GM08714 (cell line): ENCODE measurements at regions not wholly inside any gene's neighbourhood (a gene's known extent, or its start where the extent isn't known, plus 50 kb on each side); places are given as distances from the start of the nearest gene placed in this dataset.

Experiments
- H3K4me3 ChIP-seq: fragments of 200-500 bp; sonication (Bioruptor generic); 2 replicates; pipeline ENCODE4 v1.5.1; 2014; ENCODE audit warnings: mild to moderate bottlenecking, low read length, inconsistent platforms
- ZNF274 ChIP-seq: IDR thresholded peaks from 2 replicates; pipeline ENCODE4 v1.6.1; 2012; ENCODE audit warnings: mild to moderate bottlenecking, low read depth, low read length

DNA sequence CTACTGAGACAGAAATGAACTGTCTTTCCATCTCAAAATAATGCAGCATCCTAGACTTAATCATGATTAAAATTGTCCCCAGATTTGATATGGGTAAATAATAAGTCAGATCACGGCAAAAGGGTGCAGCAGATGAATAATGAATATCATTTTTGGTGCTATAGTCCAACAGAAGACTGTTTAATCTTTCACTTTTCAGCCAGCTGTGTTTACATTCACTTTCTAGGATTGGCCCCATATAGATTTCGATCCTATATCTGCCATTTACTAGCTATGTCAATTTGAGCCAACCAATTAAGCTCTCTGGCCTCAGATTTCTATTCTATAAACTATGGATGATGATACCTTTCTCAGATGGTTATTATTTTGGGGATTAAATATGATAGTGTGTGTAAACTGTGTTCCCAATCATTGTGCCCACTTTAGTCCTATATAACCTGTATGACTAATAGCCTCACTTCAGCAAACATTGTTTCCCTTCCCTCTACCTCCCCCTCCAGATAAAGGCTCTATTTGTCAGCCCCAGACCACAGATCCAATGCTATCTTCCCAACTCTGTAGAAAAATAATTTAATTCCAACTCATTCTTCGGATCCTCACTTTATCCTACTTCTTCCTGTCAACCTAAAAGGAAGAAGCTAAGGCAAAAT, 53.6 kb upstream of the NT5E start:
- no peak for TF ChIP-seq ZNF274
- no peak overlapping the region for H3K4me3 ChIP-seq

DNA sequence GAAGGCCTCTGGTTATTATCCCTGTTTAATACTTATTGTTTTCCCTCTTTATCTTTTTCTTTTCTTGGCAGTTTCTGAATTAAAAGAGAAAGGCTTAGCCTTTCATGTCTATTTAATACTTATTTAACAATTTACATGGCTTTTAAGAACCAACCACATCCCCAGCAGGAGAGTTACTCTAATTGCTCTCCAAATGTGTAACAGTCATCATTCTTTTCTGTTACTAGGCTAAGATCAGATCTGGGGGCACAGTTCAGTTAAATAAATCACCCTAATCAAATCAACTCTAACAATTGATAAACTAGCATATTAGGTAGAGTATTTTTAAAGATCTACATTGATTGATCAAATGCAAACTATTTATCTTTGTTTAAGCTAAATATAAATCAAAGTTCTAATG, 54.1 kb upstream of the NT5E start:
- no peak for TF ChIP-seq ZNF274
- H3K4me3 ChIP-seq, result no peak overlapping the region

DNA sequence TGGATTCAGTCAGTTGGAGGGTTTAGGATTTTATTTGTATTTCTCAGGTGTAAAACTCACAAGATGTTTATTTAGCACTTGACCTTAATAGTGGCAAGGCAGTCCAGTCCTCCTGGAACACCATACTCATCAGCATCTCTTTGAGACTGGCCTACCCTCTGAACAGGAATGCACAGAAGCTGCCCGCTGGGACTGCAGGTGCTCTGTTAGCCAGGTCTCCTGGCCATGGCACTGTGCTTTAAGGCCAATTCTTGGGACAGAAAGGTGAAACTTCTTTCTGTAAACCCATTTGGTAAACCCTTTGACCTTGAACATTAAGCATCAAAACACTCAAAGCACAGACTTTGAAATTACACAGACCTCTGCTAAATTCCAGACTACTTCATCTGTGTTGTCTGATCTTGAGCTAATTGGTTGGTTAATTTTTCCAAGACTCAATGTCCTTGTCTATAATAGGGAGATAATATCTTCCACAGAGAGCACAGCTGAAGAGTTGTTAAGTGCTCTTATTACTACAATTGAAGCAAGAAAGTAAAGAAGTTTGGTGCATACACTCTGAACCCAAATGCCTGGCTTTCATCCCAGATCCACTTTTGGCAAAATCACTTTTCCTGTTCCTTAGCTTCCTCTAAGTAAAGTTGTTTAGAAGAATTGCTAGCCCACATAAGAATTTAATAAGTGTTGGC, 54.9 kb upstream of the NT5E start:
- no peak overlapping the region for H3K4me3 ChIP-seq
- TF ChIP-seq ZNF274, result no peak

- TF ChIP-seq ZNF274, result no peak
- H3K4me3 ChIP-seq, result no peak overlapping the region
Observed at GRCh38 chr6:85394199-85394598, 55.7 kb upstream of the NT5E start.

- TF ChIP-seq ZNF274, result no peak
- no peak overlapping the region for H3K4me3 ChIP-seq
Observed at GRCh38 chr6:85392379-85392778, 57.5 kb upstream of the NT5E start.

DNA sequence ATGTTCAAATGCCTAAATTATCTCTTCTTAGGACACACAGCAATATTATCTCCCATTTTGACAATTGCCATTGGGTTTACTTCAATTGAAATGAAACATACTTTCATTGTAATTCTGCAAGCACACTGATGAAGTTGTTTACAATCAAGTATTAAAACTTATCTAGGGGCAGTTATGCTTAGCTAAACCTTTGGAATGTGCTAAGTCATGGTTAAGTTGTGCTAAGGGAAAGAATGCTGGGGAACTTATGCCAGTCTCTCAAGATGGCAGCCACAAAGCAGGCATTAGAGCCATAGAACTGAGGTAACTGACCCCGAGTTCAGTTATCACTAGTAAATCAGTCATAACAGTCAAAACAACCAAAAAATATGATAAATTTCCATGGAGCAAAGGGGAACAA, 59.1 kb upstream of the NT5E start:
- no peak for TF ChIP-seq ZNF274
- no peak overlapping the region for H3K4me3 ChIP-seq

DNA sequence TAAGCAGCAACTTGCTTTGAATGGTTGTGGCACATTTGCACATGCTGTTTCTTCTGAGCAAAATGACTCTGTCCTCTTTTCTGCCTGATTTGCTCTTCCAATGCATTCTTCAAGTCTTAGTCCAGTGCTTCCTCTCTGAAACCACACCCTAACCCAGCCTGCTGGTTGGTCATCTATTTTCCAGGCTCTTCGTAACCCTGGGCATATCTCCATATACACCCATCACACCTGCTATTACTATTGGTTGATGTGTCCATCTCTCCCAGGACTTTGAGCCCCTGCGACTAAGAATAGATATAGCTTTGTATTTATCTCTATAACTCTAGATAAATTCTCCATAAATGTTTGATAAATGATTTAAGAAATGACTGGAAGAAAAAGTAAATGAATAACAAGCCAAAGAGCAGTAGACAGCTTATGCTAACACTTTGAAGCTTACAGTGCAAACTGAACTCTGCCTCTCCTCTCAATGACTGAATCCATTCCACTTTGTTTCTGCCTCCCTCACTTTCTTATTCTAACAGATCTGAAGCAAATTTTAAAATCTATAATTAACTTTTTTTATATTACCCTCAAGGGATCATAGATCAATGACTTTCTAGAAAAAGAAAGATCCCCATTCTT, 59.7 kb upstream of the NT5E start:
- TF ChIP-seq ZNF274, result no peak
- H3K4me3 ChIP-seq, result no peak overlapping the region

GRCh38 chr6:85389151-85389797, 60.6 kb upstream of the NT5E start:
- no peak for TF ChIP-seq ZNF274
- no peak overlapping the region for H3K4me3 ChIP-seq

DNA sequence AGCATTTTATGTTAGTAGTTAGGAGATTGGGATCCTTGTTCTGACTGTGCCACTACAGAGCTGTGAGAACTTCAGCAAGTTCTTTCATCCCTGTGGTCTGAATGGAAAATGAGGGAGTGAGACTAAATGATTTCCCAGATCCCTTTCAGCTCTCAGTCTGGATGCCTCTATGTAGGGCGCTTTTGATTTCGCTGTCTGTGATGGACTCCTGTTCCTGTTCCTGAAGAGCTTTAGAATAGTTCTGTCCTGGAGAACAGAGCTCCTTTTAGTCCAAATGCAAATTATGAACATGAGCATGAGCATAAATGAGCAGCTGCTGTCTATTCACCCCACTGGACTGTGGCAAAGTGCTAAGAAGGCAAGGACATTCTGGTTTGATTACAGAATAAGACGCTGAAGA, 61.4 kb upstream of the NT5E start:
- no peak for TF ChIP-seq ZNF274
- H3K4me3 ChIP-seq, result no peak overlapping the region

DNA sequence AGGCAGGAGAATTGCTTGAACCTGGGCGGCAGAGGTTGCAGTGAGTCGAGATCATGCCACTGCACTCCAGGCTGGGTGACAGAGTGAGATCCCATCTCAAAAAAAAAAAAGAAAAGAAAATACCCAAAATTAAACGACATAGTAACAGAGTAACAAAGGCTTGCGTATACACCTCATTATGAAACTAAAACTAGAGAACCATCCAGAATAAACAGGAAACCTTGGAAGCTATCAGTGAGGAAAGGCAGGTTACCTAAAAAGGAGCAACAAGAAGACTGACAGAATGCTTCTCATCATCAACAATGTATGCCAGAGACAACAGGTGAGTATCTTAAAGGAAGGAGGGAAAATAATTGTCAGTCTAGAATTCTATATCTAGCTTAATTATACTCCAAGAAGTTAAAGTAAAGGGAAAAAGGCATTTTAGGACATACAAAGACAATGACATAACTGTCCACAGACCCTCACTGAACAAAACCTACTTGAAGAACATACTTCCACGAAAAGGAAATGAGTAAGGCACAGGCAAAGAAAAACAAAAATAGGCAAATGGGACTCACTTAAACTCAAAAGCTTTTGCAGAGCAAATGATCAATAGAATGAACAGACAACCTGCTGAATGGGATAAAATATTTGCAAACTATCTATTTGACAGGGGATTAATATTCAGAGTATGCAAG, 64.1 kb upstream of the NT5E start:
- H3K4me3 ChIP-seq, result no peak overlapping the region
- no peak for TF ChIP-seq ZNF274

DNA sequence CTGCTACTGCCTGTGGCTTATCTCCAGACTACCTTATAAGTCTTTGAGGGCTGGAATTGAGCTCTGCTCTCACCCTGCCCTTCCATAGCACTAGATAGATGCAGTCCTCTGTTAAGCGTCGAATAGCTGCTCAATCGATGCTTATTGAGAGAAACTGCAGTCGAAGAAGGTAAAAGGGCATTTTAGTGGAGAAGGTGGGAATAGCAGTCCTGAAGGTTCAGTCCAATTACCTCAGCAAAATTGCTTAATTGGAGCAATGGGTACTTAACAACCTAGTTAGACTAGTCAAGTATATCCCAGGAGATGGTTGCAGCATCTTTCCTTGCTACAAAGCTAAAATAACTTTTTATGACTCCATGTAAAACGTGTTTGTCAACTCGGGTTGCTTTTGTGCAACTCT, 66.8 kb upstream of the NT5E start:
- no peak overlapping the region for H3K4me3 ChIP-seq
- no peak for TF ChIP-seq ZNF274

DNA sequence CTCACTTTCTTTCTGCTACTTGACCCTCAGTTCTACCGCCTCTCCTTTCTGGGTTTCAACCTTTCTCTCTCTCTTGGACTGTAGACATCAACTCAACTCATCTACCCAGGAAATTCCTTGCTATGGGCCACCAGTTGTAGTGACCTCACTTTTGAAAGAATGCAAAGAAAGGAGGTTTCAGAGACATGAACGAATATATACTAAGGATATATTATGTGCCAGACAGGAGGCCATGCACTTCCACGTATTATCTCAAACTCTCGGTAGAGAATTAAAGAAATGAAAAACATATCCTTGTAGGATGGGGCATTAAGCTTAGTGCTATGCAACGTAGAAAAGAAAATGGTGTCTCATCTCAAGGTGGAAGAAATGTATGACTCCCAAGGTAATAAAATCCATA, 67.3 kb upstream of the NT5E start:
- TF ChIP-seq ZNF274, result no peak
- H3K4me3 ChIP-seq, result no peak overlapping the region

DNA sequence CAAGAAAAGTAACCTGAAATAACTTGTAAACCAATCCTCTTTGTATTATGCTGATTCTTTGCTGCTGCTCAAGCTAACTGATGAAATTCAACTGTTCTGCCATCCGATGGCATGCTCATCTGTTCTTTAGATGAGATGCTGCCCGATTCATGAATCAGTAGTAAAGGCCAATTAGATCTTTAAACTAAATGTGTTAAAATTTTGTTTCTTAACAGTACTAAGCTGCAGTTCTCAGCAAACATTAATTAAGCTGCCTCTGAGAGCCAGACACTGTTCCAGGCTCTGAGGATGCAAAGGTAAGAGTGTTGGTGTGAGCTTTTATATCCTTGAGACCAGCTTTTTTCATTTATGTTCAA, 77.0 kb upstream of the NT5E start:
- no peak overlapping the region for H3K4me3 ChIP-seq
- TF ChIP-seq ZNF274, result no peak

DNA sequence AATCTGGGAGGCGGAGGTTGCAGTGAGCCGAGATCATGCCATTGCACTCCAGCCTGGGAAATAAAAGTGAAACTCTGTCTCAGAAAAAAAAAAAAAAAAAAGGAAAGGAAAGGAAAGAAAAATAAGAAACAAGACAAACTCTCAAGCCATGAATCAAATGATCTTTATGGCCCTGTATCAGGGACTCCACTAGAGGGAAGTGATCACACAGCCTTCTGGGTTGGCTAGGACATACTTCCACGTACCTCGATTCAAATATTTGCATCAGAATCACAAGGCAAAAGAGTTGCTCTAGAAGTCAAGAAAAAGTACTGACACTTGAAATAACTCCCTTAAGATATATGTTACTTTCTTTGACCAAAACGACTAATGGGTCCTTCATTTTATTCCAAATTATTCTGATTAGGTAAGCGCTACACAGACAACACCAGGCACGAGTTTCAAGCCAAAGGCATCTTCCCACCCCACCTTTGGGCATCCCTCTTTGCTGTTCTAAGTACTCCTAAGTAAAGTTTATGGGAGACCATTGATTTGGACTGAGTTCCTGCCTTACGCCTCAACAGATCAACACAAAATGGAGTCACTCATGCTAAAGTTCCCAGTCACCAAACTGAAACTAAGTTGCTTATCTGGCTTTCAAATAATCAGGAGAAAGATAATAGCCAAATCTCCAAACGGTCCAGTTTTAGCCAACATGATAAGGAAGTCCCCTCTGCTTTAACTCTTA, 77.5 kb upstream of the NT5E start:
- H3K4me3 ChIP-seq, result no peak overlapping the region
- TF ChIP-seq ZNF274, result no peak
